GM12873 (cell line): ENCODE measurements at regions not wholly inside any gene's neighbourhood (a gene's known extent, or its start where the extent isn't known, plus 50 kb on each side); places are given as distances from the start of the nearest gene placed in this dataset.

ENCODE experiments used
- TF ChIP-seq, protein P1 (sequence below): IDR thresholded peaks from 2 replicates; pipeline ENCODE4 v1.5.1; 2012; ENCODE audit warnings: low read depth, mild to moderate bottlenecking, moderate library complexity, low read length, control low read depth; ENCODE audit not compliant: insufficient read depth; ENCODE audit errors: missing control alignments

DNA sequence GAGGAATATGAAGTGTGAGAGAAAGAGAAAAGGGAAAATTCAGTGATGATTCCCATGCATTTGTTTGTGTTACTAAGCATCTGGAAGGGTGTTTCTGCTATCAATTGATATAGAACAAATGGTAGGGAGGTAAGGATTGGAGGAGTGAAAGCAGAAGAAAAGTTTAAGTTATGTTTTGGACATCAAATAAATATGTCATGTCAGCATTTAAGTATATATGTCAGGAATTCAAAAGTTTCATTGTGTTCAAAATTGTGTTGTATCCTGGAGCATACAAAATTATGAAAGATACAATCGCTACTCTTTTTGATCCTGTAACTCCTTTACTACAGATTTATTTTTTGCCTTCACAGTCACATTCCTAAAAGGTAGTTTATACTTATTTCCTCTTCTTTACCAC, 885.8 kb downstream of the KCNA4 start:
- TF ChIP-seq, protein P1, sequence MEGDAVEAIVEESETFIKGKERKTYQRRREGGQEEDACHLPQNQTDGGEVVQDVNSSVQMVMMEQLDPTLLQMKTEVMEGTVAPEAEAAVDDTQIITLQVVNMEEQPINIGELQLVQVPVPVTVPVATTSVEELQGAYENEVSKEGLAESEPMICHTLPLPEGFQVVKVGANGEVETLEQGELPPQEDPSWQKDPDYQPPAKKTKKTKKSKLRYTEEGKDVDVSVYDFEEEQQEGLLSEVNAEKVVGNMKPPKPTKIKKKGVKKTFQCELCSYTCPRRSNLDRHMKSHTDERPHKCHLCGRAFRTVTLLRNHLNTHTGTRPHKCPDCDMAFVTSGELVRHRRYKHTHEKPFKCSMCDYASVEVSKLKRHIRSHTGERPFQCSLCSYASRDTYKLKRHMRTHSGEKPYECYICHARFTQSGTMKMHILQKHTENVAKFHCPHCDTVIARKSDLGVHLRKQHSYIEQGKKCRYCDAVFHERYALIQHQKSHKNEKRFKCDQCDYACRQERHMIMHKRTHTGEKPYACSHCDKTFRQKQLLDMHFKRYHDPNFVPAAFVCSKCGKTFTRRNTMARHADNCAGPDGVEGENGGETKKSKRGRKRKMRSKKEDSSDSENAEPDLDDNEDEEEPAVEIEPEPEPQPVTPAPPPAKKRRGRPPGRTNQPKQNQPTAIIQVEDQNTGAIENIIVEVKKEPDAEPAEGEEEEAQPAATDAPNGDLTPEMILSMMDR: no peak

DNA sequence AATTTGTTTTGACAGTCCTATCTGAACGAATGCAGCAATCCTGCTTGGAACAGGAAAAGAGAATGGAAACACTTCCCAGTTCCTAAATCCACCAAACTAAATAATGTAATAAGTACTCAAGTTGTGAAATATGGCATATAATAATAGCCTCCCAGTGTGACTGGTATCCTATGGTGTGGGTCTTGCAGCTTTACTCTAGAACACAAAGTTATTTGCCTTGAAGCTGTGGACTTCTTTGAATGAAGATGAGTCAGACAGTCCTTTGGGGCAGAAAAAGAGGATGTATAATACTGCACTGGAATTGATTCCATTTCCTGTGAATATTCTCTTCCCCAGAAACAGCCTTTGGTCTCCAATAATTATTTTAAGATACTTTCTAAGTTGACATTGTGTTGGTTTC, 887.0 kb downstream of the KCNA4 start:
- TF ChIP-seq, protein P1: no peak

DNA sequence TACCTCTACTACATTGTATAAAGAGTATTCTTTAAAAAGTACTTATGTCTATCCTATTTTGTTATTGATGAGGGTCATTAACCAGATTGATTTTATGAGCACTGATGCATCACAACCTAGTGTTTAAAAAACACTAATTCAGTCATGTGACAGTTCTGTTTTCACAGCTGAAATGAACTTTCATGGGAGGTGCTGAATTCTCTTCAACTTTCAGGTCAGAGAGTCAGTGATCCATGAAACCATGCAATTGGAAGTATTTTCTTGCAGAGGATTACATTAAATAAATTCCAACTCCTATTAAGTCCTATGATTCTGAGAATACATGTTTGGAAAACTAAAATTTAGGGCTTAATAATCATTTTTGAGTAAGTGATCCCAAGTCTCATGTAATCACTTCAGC, 889.4 kb downstream of the KCNA4 start:
- TF ChIP-seq, protein P1: no peak

DNA sequence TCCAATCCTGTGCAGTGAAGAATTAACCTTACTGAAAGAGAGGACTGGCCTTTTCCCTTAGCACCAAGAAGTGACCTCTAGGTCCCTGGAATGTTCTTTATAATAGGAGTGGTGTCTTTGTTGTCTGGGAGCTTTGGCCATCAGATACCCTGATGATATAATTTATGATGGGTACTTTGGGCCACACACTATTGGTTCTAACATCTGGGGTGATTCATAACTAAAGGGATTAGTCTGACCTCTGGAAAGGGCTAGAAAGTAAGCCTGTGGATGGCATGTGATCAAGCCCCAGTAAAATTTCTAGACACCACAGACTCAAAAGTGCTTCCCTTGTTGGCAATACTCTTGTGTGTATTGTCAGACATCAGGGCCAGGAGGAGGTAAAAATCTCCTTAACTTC, 891.2 kb downstream of the KCNA4 start:
- TF ChIP-seq, protein P1: no peak

DNA sequence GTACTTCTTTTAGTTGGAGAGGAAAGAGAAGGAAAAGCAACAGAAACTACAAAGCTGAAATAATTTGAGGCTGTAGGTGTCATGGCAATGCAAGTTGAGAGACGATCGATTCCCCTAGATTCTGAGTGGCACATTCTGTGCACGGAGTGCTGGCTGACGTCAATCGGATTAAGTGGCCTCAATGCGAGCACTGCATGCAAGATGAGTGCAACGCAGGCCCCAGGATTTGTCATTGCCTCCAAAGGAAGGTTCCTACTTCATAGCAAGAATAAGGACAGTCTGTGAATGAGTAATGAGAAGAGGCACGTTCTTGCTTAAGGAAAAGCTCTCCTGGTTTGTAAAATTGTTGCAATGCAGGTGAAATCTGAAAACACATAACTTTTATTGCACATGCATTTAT, 892.4 kb downstream of the KCNA4 start:
- TF ChIP-seq, protein P1: no peak

DNA sequence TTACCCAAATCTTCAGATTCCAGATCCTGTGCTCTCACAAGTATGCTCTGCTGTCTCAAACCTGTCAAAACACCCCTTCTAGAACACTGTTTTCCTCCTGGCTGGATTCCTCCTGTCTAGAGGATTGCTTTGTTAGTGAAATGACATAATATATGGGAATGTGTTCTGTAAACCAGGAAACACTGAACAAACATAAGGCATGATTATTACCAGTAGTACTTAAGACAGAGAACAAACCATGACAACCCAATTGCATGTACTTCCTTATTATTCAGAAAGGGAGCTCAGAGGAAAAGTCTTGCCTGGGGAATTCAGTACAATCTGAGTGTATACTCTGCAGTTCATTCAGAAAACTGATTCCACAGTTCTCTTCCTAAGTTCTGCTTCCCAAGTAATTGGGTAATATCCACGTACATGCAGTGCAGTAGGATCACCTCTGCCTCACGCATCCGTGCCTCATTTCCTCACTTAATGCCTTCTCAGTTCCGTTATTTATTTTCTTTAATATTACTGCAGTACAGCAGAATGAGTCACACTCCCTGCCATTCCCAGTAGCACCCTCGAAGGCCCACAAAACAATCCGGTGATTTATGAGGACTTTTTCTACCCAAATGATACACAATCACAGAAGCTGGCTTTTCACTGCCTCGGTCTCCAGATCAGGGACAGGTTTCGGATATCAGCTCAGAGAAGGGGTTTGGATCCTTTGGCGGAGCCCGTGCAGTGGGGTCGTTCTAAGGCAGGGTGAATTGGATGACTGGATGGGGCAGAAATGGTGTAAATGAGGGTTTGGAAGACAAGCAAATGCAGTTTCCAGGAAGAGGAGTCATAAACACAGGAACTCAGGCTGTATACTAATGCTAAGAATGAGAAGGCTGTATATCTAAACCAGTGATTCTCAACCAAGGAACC, 896.9 kb downstream of the KCNA4 start:
- TF ChIP-seq, protein P1: no peak

DNA sequence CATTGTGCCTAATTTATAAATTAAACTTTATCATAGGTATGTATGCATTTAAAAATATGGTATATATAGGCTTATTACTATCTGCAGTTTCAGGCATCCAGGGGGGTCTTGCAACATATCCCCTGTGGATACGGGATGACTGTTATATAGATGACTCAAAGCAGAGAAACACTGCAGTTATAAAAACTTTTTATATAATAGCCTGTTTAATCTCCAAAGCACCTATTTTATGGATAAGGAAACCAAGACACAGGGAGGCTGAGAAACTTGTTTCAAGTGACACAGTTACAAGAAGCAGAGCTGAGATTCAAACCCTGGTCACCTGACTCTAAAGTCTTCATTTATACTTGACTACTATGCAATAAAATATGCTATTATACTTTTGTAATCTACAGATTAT, 897.7 kb downstream of the KCNA4 start:
- TF ChIP-seq, protein P1: no peak
